ENCODE measurements at regions not wholly inside any gene's neighbourhood (a gene's known extent, or its start where the extent isn't known, plus 50 kb on each side); places are given as distances from the start of the nearest gene placed in this dataset.
"Not testable (repeated sequence)": the region's sequence is repeated elsewhere in the genome, so short reads cannot be mapped to it uniquely, and the experiment has no call there.

- no peak for DNase-seq
These were observed 248.1 kb downstream of the EMX2 start for GRCh38 chr10:117790621-117791020.

- no peak for DNase-seq
These were observed 249.7 kb downstream of the EMX2 start for GRCh38 chr10:117792214-117792613.

- DNase-seq = no peak
These were observed 250.5 kb downstream of the RAB11FIP2 start for GRCh38 chr10:117796130-117796745.

- DNase-seq = no peak
These were observed 249.4 kb downstream of the RAB11FIP2 start for GRCh38 chr10:117797296-117797695.

- no peak for DNase-seq
These were observed 245.1 kb downstream of the RAB11FIP2 start for GRCh38 chr10:117801691-117802090.

- peak in 10 of 14 donors; percentile 4 to 47 (median 17) for DNase-seq
These were observed 242.2 kb downstream of the RAB11FIP2 start for GRCh38 chr10:117804470-117805011.

GRCh38 chr10:117805139-117805538 is 241.6 kb downstream of the RAB11FIP2 start:
- peak in 1 of 14 donors; percentile 31 for DNase-seq

GRCh38 chr10:117807441-117807840 is 239.3 kb downstream of the RAB11FIP2 start:
- no peak for DNase-seq

GRCh38 chr10:117815816-117816215 is 230.9 kb downstream of the RAB11FIP2 start:
- DNase-seq = not testable (repeated sequence)

- DNase-seq = no peak
These were observed 229.6 kb downstream of the RAB11FIP2 start for GRCh38 chr10:117817116-117817515.

GRCh38 chr10:117818721-117819120 is 228.0 kb downstream of the RAB11FIP2 start:
- no peak for DNase-seq

- DNase-seq = no peak
These were observed 227.4 kb downstream of the RAB11FIP2 start for GRCh38 chr10:117819304-117819703.

- DNase-seq = no peak
These were observed 222.8 kb downstream of the RAB11FIP2 start for GRCh38 chr10:117823980-117824379.

GRCh38 chr10:117830205-117830604 is 216.5 kb downstream of the RAB11FIP2 start:
- no peak for DNase-seq

- no peak for DNase-seq
These were observed 215.9 kb downstream of the RAB11FIP2 start for GRCh38 chr10:117830787-117831212.

- not testable (repeated sequence) for DNase-seq
These were observed 207.9 kb downstream of the RAB11FIP2 start for GRCh38 chr10:117838500-117839498.

- not testable (repeated sequence) for DNase-seq
These were observed 190.3 kb downstream of the RAB11FIP2 start for GRCh38 chr10:117856426-117856825.

GRCh38 chr10:117860135-117860534 is 186.6 kb downstream of the RAB11FIP2 start:
- no peak for DNase-seq

- DNase-seq = no peak
These were observed 185.9 kb downstream of the RAB11FIP2 start for GRCh38 chr10:117860823-117861222.

- DNase-seq = no peak
These were observed 185.4 kb downstream of the RAB11FIP2 start for GRCh38 chr10:117861329-117861728.

GRCh38 chr10:117863771-117864170 is 183.0 kb downstream of the RAB11FIP2 start:
- no peak for DNase-seq

- DNase-seq = no peak
These were observed 180.8 kb downstream of the RAB11FIP2 start for GRCh38 chr10:117865945-117866344.

- DNase-seq = no peak
These were observed 178.6 kb downstream of the RAB11FIP2 start for GRCh38 chr10:117868151-117868550.

Measured in C1 segment of cervical spinal cord (tissue), 14 donors.